ENCODE measurements at regions not wholly inside any gene's neighbourhood (a gene's known extent, or its start where the extent isn't known, plus 50 kb on each side); places are given as distances from the start of the nearest gene placed in this dataset.
"Not testable (repeated sequence)": the region's sequence is repeated elsewhere in the genome, so short reads cannot be mapped to it uniquely, and the experiment has no call there.

DNA sequence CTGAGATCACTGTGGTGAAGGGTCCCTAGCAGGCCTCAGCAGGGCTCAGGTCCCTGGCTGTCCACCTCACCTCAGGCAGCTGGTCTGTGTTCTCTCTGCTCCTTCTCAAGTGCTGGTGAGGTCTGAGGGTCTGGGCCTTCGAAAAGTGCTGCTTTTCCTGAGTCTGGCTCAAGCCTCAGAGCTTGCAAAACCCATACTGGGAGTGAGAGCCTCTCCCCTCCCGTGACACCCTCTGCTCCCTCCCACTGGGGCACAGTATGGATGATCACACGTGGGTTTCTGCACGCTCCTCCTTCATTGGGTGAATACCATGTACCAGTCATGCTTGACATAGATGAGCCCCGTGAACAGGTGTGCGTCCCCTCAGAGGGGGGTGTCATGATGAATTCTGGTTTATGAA lies 73.3 kb upstream of the WASF3 start:
- DNase-seq, result no peak

DNA sequence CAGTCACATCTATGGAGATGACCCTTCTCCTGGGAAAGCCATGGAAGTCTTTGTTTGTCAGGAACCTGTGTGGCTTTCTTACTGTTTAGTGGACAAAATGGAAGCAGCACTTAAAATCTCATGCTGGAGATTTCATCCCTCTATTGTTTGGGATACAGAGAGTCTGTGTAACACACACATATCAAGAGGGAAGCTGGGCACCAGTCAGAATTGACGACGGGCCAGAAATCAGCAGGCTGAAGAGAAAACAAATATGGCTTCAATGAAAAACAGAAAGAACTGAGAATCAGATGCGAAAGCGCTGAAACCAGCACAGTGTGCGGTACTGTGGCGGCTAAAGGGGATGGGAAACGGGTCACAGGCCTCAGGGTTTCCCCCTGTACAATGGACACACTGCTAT lies 72.2 kb upstream of the WASF3 start:
- DNase-seq, result no peak

- no peak for DNase-seq
These were observed 71.7 kb upstream of the WASF3 start for GRCh38 chr13:26485786-26486185.

DNA sequence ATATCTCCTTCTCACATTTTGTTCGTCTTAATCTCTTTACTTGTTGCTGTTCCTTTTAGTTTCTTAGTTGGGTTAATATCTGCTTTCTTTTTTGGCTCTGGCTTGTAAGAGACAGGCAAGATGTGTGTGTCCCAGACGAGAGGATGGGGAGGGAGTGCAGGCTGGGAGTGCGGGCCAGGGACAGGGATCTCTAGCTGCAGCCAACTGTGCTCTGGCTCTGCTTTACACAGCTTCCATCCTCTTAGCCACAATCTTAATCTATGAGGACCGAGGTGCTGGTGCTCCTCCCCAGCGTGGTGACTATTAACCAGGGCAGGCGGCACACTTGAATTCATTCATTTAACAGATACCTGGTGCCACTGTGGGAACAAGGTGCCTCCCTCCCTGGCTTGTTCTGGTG lies 70.9 kb upstream of the WASF3 start:
- DNase-seq, result no peak

GRCh38 chr13:26487781-26488180 lies 69.7 kb upstream of the WASF3 start:
- DNase-seq, result no peak

GRCh38 chr13:26488236-26489003 lies 69.1 kb upstream of the WASF3 start:
- DNase-seq, result no peak

- DNase-seq, result not testable (repeated sequence)
These were observed 65.2 kb upstream of the WASF3 start for GRCh38 chr13:26492301-26492700.

DNA sequence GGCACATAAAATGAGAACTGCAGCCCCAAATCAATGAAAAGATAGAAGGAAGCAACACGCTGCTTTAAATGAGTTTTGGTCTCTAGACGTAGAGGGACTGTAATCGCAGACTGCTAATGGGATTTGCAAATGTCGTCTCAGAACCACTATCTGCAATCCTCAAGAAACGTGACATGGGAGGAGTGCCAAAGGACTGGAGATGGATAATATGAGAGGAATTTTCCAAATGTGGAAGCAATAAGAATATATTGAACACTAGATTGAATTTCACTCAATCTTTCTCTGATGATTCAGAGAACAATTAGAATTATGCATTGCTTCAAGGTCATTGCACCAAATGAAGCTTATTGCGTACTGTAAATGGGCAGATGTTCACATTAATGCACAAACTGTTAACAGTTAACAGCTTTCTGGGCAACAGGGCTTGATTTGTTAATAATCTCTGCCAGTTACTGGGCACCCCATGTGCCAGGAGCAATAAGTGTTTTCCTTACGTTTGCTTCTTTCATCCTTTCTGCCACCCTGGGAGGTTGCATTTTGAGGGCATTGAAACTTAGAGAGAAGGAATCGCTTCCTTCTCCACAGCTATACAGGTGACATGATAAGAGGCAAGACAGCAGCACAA lies 62.8 kb upstream of the WASF3 start:
- DNase-seq, result no peak

GRCh38 chr13:26495750-26496149 lies 61.7 kb upstream of the WASF3 start:
- no peak for DNase-seq

- no peak for DNase-seq
These were observed 59.4 kb upstream of the WASF3 start for GRCh38 chr13:26497968-26498511.

DNA sequence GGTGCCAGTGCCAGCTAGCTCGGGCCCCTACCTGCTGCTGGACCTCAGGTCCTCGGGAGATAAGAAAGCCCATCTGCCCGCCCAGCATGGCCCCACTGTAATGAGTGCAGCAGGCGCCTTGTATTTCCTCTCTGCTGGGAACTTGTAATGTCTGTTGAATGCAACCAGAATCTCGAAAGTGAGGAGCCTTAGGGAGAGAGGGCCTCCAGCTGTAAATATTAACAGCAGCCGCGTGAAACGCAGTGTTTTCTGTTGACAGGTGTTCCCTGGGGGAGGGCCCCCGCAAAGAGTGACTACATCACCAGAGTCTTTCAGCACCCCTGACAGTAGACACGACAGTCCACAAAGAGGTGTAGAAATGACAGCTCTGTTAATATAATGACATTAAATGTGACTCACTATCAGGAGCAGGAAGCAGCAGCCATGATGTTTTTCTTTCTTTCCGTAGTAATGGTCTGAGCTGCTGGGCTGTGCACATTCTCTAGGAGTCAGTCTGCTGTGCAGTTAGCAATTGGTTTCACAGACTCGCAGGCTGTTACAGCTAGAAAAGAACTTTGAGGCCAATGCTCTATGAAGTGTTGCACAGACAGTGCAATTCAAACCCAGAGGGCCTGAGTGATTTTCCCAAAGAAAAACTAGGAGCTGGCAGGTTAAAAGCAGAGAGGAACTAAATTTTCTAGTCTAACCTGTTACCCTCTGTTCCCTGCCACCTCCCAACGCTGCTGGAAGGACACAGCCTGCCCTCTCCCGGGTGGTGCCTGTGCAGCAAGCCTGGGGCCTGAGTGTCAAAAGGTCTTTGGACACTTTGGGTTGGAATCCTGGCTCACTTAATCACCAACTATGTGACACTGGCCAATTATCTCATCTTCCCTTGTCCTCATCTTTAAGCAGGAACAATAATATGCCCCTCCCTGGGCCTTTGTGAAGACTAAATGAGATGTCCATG lies 58.6 kb upstream of the WASF3 start:
- no peak for DNase-seq

GRCh38 chr13:26500618-26501320 lies 56.7 kb upstream of the WASF3 start:
- DNase-seq, result no peak

DNA sequence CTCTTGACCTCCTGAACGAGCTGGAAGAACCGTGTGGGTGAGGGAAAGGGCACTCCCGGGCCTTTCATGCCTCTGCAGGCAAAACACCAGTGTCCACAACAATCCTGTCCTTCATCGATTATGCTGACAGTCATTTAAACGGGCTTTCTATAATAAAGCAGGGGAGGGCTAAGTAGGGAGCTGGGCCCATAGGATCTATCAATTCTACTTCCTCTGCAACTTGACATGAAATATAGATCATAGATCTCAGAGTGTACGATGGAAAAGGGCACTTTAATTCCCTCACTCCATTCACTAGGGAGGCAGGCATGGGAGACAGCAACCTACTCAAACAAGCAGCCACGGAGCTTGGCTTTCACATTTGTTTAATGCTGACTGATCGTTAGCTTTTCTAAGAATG lies 55.8 kb upstream of the WASF3 start:
- DNase-seq, result no peak

DNA sequence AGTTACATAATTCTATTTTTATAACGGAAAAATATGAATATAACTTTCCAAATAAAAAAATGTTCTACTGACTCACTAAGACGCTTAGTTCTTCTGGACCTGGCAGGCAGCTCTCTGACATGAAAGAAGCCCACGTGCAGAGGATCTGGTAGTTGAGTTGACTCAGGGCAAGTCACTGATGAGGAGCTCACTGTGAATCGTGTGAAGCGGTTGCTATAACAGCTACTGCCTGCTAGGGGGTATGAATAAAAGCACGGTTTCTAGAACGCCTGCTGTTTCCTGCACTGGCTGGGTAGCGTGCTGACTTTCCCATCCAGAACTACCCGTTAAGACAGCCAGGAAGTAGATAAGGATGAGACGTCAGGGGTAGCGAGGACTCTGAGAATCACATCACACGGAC lies 54.7 kb upstream of the WASF3 start:
- no peak for DNase-seq

DNA sequence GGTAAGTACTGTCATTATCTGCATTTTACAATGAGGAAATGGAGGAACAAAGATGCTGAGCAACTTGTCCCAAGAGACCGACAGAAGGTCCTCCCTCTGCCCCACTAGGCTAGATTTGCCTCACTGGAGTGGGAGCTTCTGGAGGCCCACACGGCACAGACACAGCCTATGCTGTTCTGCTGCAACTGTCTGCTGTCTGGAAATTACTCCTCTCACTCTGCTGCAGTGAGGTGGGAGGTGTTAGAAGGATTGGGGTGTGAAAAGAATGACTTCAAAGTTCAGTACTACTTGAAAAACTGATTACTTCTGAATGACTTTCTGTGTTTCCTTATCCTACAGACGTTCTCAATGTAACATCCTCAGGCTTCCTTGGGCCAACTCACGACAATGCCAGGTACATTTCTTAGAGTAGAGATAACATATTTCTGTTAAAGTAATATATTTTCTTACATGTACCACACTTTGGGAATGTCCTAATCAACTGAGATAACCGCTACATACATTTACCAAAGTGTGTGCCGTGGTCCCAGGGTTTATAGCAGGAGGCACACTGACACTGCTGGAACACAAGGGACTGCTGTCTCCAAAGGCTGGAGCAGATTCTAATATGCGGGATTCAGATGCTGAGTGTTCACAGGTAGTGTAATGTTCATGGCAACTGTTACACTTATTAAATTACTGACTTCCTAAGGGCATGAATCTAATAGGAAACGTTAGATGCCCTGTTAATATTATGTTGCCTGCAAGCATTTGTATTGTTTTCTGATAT lies 53.5 kb upstream of the WASF3 start:
- DNase-seq, result no peak

All from inflammatory macrophage (primary cell).